Activated naive CD4-positive, alpha-beta T cell treated with anti-CD3 and anti-CD28 coated beads for 36 hours (primary cell): ENCODE measurements at regions not wholly inside any gene's neighbourhood (a gene's known extent, or its start where the extent isn't known, plus 50 kb on each side); places are given as distances from the start of the nearest gene placed in this dataset.
"Not testable (repeated sequence)": the region's sequence is repeated elsewhere in the genome, so short reads cannot be mapped to it uniquely, and the experiment has no call there.

Experiments
- CTCF ChIA-PET: fragments of 350-600 bp; sonication (Branson Sonifier 250); formaldehyde crosslinking; loops from one replicate; lab custom pipeline; 2021; ENCODE audit warnings: antibody characterized with exemption; lab: Charles Lee
- DNase-seq: peaks from one replicate; pipeline ENCODE4 v3.0.0-alpha.2; 2020
- H3K27ac Mint-ChIP-seq: one replicate; pipeline ENCODE4 v1.8.0; 2021; ENCODE audit warnings: mild to moderate bottlenecking, mixed read lengths
- H3K27me3 Mint-ChIP-seq: one replicate; pipeline ENCODE4 v1.8.0; 2021; ENCODE audit warnings: low read depth, mixed read lengths
- H3K36me3 Mint-ChIP-seq: one replicate; pipeline ENCODE4 v1.8.0; 2021; ENCODE audit warnings: low read depth, mixed read lengths
- H3K4me1 Mint-ChIP-seq: one replicate; pipeline ENCODE4 v1.8.0; 2021; ENCODE audit warnings: low read depth, mixed read lengths
- H3K4me3 Mint-ChIP-seq: one replicate; pipeline ENCODE4 v1.8.0; 2021; ENCODE audit warnings: mild to moderate bottlenecking, moderate library complexity, mixed read lengths
- H3K9me3 Mint-ChIP-seq: one replicate; pipeline ENCODE4 v1.8.0; 2021; ENCODE audit warnings: mixed read lengths
- intact Hi-C: fragments of 100-400 bp; cut with micrococcal nuclease; formaldehyde crosslinking; loops from one replicate; pipeline ENCODE4 v1.15.1; 2023

DNA sequence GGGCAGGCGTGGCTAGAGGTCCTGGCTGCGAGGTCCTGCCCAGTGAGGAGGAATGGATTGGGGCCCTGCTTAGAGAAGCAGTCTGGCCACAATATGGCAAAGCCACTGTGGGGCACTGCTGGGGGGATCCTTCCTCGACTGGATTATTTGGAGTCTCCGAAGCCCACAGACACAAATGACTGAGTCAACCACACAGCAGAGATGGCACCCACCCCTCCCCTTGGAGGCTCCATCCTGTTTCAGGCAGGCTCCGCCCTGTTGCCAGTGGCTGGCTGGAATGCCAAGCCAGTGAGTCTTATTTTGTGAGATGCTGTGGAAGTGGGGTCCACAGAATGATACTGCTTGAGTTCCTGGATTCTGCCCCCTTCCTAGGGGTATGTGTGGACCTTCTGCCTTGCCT lies 363.9 kb downstream of the PPP1R2C start:
- Mint-ChIP-seq H3K4me1 (peaks cover 6% of the 10 kb centered on the region), H3K27ac (no peak overlapping the region)
- intact Hi-C loops, result no loop called here

DNA sequence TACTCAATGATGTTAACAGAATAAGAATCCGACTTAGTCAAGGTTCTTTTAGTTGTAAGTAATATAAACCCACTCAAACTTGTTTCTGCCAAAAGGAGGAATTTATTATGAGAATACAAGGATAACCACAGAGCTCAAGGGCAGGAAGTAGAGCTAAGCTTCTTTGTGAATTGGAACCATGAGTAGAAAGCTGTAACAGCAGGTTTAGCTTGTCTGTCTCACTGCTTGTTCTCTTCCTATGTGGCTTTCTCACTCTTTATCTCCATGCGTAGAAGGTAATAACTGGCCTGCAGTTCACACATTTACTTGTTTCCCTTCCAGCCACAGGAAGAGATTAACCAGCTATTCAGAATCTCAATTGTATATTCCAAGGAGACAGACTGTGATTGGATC lies 378.3 kb downstream of the PPP1R2C start:
- H3K9me3 Mint-ChIP-seq, result no peaks in the 10 kb centered on the region
- H3K36me3 Mint-ChIP-seq, result no peaks in the 10 kb centered on the region

More for the DNA sequence above, 363.9 kb downstream of the PPP1R2C start:
- no peak overlapping the region for H3K4me3 Mint-ChIP-seq
- no peaks in the 10 kb centered on the region for H3K27me3 Mint-ChIP-seq
- no peak for DNase-seq
- peaks cover 2% of the 10 kb centered on the region for H3K36me3 Mint-ChIP-seq
- CTCF ChIA-PET, result no interaction called here
- H3K9me3 Mint-ChIP-seq, result peaks cover 12% of the 10 kb centered on the region

DNA sequence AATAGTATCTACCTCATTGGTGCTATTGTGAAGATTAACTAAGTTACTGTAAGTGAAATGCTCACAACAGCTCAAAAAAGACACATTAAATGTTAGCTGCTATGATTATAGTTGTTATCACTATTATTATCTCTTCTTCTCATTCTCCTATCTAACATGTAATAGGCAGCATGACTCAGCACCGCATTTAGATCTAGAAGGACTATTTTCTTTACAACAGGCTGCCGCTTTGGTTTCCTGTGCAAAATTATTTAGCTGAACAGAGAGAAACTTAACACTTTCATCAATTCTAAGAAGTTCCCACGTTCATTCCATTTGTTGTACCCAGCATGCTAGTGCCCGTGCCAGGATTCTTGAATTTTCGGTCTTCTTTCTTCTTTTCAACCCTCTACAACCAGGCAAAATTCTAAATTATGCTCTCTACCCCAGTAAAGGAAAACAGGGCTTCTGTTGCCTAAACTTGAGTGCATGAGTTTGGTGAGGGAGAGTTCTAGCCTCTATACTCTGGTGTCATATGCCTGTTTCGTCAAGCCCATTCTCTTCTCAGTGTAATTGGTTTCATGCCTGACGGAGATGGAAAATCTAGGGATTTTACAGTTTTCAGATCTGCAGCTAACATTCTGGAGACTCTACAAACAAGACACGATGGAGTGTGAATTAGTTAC lies 378.9 kb downstream of the PPP1R2C start:
- peaks cover 13% of the 10 kb centered on the region for H3K4me1 Mint-ChIP-seq
- CTCF ChIA-PET, result interaction anchor here (0.6 kb wide), 1 partner anchor 627 kb away, joined by 3 read pairs; no protein-coding TSS in a partner anchor
- H3K36me3 Mint-ChIP-seq, result no peaks in the 10 kb centered on the region
- intact Hi-C loops, result no loop called here
- no peak overlapping the region for H3K27ac Mint-ChIP-seq
- no peak overlapping the region for H3K4me3 Mint-ChIP-seq
- DNase-seq, result peak; percentile 5
- H3K27me3 Mint-ChIP-seq, result no peaks in the 10 kb centered on the region
- H3K9me3 Mint-ChIP-seq, result no peaks in the 10 kb centered on the region

More for the DNA sequence above, 378.3 kb downstream of the PPP1R2C start:
- H3K27ac Mint-ChIP-seq, result no peak overlapping the region
- no peak overlapping the region for H3K4me3 Mint-ChIP-seq
- CTCF ChIA-PET, result interaction anchor here (0.6 kb wide), 1 partner anchor 628 kb away, joined by 3 read pairs; no protein-coding TSS in a partner anchor
- intact Hi-C loops, result no loop called here
- peaks cover 13% of the 10 kb centered on the region for H3K4me1 Mint-ChIP-seq
- H3K27me3 Mint-ChIP-seq, result no peaks in the 10 kb centered on the region
- DNase-seq, result no peak

DNA sequence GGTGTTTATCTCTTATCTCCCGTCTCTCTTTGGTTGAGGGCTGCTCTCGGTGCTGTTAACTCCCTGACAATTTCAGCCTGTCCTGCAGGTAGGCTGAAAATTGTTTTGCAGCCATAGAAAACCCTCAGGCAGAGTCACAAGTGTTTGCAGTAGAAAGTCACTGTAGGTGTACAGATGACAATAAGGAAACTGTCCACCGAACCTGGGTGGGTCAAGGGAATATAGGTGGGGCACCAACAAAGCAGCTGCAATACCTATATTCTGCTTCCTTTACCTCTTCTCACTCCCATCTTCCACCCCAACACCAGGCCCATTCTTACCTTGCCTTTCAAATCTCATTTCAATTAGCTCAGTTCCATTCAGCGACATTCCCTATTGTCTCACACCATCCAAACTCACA lies 381.8 kb downstream of the PPP1R2C start:
- H3K27me3 Mint-ChIP-seq, result no peaks in the 10 kb centered on the region
- CTCF ChIA-PET, result no interaction called here
- H3K27ac Mint-ChIP-seq, result no peak overlapping the region
- no peaks in the 10 kb centered on the region for H3K9me3 Mint-ChIP-seq
- H3K4me1 Mint-ChIP-seq, result peaks cover 15% of the 10 kb centered on the region
- no peak overlapping the region for H3K4me3 Mint-ChIP-seq
- H3K36me3 Mint-ChIP-seq, result no peaks in the 10 kb centered on the region
- no peak for DNase-seq
- intact Hi-C loops, result no loop called here

DNA sequence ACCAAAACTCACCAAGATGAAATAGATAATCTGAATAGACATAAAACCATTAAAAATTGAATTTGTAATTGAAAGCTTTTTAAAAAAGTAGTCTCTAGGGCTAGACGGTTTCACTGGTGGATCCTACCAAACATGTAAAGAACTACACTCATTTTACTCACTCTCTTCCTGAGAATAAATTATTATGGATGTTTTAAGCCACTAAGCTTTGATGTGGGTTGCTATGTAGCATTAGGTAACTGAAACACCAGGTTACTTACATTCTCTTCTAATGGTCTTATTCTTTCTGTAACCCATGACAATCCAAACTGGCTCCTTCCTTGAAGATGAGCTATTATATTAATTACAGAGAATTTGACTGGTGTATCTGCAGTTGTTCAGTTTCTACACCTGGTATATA lies 385.1 kb downstream of the PPP1R2C start:
- Mint-ChIP-seq H3K36me3 (no peaks in the 10 kb centered on the region), H3K4me1 (peaks cover 2% of the 10 kb centered on the region), H3K27me3 (no peaks in the 10 kb centered on the region), H3K27ac (no peak overlapping the region), H3K9me3 (no peaks in the 10 kb centered on the region), H3K4me3 (no peak overlapping the region)
- intact Hi-C loops, result no loop called here
- CTCF ChIA-PET, result no interaction called here
- no peak for DNase-seq

DNA sequence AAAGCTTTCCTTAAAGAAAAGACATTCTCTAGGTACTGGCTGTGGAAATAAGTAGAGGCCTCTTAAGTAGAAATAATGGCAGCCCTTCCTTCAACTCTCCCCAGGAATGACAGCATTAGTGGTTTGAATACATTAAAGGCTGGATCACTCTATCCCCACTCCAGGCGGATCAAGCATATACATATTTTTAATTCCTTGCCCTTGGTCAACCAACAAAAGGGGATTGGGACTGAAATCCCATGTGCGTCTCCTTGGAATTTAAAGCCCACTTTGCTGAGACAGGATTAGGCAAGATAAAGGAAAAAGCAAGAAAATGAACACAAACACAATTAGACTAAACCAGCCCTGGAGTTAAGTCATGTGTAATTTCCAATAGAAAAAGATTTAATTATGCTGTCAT lies 391.3 kb downstream of the PPP1R2C start:
- no peak overlapping the region for H3K27ac Mint-ChIP-seq
- DNase-seq, result no peak
- intact Hi-C loops, result no loop called here
- H3K27me3 Mint-ChIP-seq, result no peaks in the 10 kb centered on the region
- no peaks in the 10 kb centered on the region for H3K9me3 Mint-ChIP-seq
- H3K36me3 Mint-ChIP-seq, result no peaks in the 10 kb centered on the region
- CTCF ChIA-PET, result no interaction called here
- H3K4me1 Mint-ChIP-seq, result peaks cover 2% of the 10 kb centered on the region
- no peak overlapping the region for H3K4me3 Mint-ChIP-seq

DNA sequence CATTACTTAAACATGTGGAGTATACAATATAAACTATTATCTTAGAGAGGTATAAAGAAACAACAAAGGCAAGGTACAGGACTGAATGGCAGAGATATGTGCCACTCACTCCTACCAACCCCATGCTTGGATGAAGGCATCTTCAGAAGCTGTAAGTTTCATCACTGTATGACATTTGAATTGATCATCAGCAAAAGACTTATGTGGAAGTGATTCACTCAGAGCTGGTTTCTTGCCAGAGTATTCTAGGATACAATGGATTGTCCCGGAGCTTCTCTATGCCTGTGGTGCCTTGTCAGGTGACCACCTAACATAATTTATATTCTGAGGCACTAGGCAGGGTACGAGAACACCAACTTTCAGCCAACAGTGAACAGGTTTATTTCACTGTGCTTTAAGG lies 392.2 kb downstream of the PPP1R2C start:
- Mint-ChIP-seq H3K4me3 (no peak overlapping the region), H3K4me1 (peaks cover 2% of the 10 kb centered on the region), H3K9me3 (no peaks in the 10 kb centered on the region), H3K27ac (no peak overlapping the region), H3K36me3 (no peaks in the 10 kb centered on the region), H3K27me3 (no peaks in the 10 kb centered on the region)
- DNase-seq, result no peak
- CTCF ChIA-PET, result interaction anchor here (0.9 kb wide), 1 partner anchor 587 kb away, joined by 3 read pairs; no protein-coding TSS in a partner anchor
- intact Hi-C loops, result no loop called here

DNA sequence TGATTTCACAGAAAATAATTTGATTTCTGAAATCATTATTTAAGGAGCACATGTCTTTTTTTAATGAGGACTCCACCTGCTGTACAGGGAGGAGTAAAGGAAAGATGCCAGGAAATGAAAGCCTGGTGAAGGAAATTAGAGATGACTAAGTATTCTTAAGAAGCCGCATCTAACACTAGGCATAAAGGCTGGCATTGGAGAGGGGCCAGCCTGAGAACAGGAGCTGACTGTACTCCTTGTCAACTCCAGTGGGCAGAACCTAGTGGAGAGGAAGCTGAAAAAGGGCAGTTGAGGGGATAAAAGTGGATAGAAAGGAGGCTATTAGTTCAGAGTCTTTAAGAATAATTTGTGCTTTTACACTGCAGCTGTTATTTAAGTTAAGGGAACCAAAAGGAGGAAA lies 393.0 kb downstream of the PPP1R2C start:
- DNase-seq, result no peak
- Mint-ChIP-seq H3K4me1 (peaks cover 2% of the 10 kb centered on the region), H3K27ac (no peak overlapping the region), H3K27me3 (no peaks in the 10 kb centered on the region), H3K4me3 (no peak overlapping the region), H3K9me3 (no peaks in the 10 kb centered on the region), H3K36me3 (no peaks in the 10 kb centered on the region)
- CTCF ChIA-PET, result interaction anchor here (0.9 kb wide), 1 partner anchor 586 kb away, joined by 3 read pairs; no protein-coding TSS in a partner anchor
- intact Hi-C loops, result no loop called here

DNA sequence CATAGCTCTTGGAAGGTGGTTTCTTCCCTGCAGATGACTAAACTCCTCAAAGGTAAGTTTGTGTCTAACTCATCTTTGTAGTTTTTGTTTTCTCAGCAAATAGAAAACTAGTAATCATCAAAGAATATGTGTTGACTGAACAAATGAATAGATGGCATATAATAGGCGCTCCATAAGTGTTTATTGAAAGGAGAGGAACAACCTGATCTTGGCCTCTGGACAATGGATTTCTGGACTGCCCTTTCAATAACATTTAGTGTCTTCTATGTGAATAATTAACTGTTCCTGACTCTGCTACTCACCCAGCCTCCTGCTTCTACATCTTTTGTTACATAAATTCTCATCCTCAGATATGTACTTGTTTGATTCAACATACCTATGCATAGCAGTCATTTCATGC lies 399.1 kb downstream of the PPP1R2C start:
- Mint-ChIP-seq H3K4me3 (no peak overlapping the region), H3K4me1 (no peaks in the 10 kb centered on the region), H3K9me3 (no peaks in the 10 kb centered on the region), H3K27ac (no peak overlapping the region), H3K27me3 (no peaks in the 10 kb centered on the region), H3K36me3 (no peaks in the 10 kb centered on the region)
- intact Hi-C loops, result no loop called here
- no peak for DNase-seq
- CTCF ChIA-PET, result no interaction called here

DNA sequence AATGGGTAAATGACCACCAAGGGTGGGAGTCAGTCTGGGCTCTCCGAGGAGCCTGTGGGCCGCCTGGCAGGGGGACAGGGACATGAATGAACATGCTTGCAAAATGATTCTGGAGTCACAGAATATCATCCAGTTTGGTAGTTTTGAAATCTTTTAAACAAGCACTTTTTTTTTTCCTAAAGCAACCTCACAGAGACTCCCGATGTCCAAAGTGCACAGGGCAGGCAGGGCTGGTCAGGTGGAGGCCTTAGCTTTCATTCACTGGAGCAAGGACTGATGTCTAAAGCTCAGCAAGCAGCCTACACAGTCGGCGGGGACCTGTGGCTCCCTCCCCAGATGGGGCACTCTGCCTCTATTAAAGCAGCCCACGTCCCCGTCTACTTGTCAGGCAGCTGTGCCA lies 402.9 kb downstream of the PPP1R2C start:
- CTCF ChIA-PET, result no interaction called here
- H3K27me3 Mint-ChIP-seq, result no peaks in the 10 kb centered on the region
- no peaks in the 10 kb centered on the region for H3K9me3 Mint-ChIP-seq
- DNase-seq, result no peak
- H3K4me1 Mint-ChIP-seq, result no peaks in the 10 kb centered on the region
- intact Hi-C loops, result no loop called here
- no peak overlapping the region for H3K4me3 Mint-ChIP-seq
- no peak overlapping the region for H3K27ac Mint-ChIP-seq
- H3K36me3 Mint-ChIP-seq, result no peaks in the 10 kb centered on the region

DNA sequence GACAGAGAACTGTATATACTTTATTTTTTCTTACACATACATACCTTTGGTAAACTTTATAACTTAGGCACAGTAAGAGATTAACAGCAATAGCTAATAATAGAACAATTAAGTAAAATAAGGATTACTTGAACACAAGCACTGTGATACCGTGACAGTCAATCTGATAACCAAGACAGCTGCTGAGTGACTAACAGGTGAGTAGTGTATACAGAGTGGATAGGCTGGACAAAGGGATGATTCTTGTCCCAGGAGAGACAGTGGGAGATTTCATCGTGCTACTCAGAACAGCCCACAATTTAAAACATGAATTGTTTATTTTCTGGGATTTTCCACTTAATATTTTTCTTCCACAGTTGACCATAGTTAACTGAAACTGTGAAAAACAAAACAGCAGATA lies 411.8 kb downstream of the PPP1R2C start:
- H3K4me3 Mint-ChIP-seq, result no peak overlapping the region
- no peaks in the 10 kb centered on the region for H3K36me3 Mint-ChIP-seq
- intact Hi-C loops, result no loop called here
- no peaks in the 10 kb centered on the region for H3K27me3 Mint-ChIP-seq
- DNase-seq, result no peak
- H3K9me3 Mint-ChIP-seq, result peaks cover 1% of the 10 kb centered on the region
- H3K27ac Mint-ChIP-seq, result no peak overlapping the region
- peaks cover 3% of the 10 kb centered on the region for H3K4me1 Mint-ChIP-seq
- CTCF ChIA-PET, result no interaction called here

DNA sequence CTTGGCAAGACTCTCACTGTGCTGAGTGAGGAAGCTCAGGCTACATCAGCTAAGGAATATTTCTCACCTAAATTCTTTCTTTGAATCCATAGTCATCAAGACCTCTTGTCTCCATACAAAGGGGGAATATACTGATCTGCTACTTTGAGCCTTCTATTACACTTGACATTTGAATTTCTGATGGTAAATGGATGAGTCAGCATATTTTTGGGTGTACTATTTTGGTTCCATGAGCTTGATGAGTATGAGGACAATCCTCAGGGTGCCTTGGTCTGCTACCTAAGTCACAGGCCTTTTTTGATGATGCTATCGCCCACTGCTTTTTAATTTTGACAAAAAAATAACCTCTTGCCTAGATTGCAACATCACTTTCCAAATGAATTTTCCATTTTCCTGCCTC lies 415.7 kb downstream of the PPP1R2C start:
- H3K4me1 Mint-ChIP-seq, result peaks cover 3% of the 10 kb centered on the region
- no peaks in the 10 kb centered on the region for H3K36me3 Mint-ChIP-seq
- H3K27me3 Mint-ChIP-seq, result no peaks in the 10 kb centered on the region
- CTCF ChIA-PET, result no interaction called here
- H3K4me3 Mint-ChIP-seq, result no peak overlapping the region
- H3K9me3 Mint-ChIP-seq, result peaks cover 1% of the 10 kb centered on the region
- no peak overlapping the region for H3K27ac Mint-ChIP-seq
- no peak for DNase-seq
- intact Hi-C loops, result no loop called here

DNA sequence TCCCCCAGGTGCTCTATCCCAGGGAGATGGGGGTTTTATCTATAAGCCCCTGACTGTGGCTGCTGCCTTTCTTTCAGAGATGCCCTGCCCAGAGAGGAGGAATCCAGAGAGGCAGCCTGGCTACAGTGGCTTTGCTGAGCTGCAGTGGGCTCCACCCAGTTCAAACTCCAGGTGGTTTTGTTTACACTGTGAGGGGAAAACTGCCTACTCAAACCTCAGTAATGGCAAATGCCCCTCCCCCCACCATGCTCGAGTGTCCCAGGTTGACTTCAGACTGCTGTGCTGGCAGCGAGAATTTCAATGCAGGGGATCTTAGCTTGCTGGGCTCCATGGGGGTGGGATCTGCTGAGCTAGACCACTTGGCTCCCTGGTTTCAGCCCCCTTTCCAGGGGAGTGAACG lies 419.6 kb upstream of the CASK start:
- intact Hi-C loops, H3K4me3 Mint-ChIP-seq, H3K9me3 Mint-ChIP-seq, H3K36me3 Mint-ChIP-seq, H3K4me1 Mint-ChIP-seq, DNase-seq, CTCF ChIA-PET, H3K27ac Mint-ChIP-seq, H3K27me3 Mint-ChIP-seq: not testable (repeated sequence)
